Transverse colon (tissue), 4 donors: ENCODE measurements at regions not wholly inside any gene's neighbourhood (a gene's known extent, or its start where the extent isn't known, plus 50 kb on each side); places are given as distances from the start of the nearest gene placed in this dataset.
"Not testable (repeated sequence)": the region's sequence is repeated elsewhere in the genome, so short reads cannot be mapped to it uniquely, and the experiment has no call there.

Experiments
- CTCF ChIP-seq, 5 experiments: fragments of 200-600 bp in 3 of 5; fragments of 450-650 bp in 2 of 5; sonication (generic) in 3 of 5; IDR thresholded peaks; 1 replicate in 2 of 5; 2 replicates in 3 of 5; pipeline ENCODE4 v1.5.1; 2016 to 2017; ENCODE audit warnings: antibody characterized with exemption in 5 of 5, inconsistent platforms in 3 of 5, mild to moderate bottlenecking in 2 of 5, moderate library complexity in 1 of 5
- POLR2A ChIP-seq: fragments of 450-650 bp; IDR thresholded peaks from one replicate; pipeline ENCODE4 v1.6.1; 2016; ENCODE audit warnings: antibody characterized with exemption, mild to moderate bottlenecking, moderate library complexity
- POLR2AphosphoS5 ChIP-seq, 3 donors: sonication (generic); formaldehyde crosslinking; IDR thresholded peaks; one replicate each; pipeline ENCODE4 v1.6.1; 2016; ENCODE audit warnings: antibody characterized with exemption in 3 of 3

DNA sequence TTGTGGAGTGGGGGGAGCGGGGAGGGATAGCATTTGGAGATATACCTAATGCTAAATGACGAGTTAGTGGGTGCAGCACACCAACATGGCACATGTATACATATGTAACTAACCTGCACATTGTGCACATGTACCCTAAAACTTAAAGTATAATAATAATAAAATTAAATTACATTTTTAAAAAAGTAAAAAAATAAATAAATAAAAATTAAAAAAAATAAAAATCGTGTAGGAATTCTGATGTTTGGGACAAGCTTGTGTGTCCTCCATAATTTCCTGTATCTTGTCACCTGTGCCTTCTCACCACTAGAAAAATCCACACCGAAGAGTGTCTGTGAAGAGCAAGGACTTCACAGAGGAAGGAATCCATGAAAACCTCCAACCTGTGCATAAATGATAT, 400.5 kb upstream of the MGMT start:
- TF ChIP-seq CTCF (IDR thresholded peaks at IDR 0.05); POLR2AphosphoS5 (IDR thresholded peaks at IDR 0.05); POLR2A: not testable (repeated sequence)
